ENCODE measurements at regions not wholly inside any gene's neighbourhood (a gene's known extent, or its start where the extent isn't known, plus 50 kb on each side); places are given as distances from the start of the nearest gene placed in this dataset.

DNA sequence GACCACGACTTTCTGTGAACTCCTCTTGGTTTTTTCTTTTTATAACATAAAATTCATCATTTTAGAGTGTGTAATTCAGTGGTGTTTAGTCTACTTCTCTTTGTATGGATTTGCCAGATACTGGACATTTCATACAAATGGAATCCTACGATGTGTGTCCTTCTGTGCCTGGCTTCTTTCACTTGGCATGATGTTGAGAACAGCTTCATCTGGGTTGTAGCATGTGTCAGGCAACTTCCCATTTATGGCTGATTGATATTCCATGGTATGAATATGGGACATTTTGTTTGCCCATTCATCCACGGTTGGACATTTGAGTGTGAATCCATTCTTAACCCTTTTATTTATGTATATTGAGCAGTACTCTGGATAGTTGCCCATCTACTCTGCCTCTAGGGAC lies 82.7 kb upstream of the KLF13 start:
- no peak for DNase-seq

DNA sequence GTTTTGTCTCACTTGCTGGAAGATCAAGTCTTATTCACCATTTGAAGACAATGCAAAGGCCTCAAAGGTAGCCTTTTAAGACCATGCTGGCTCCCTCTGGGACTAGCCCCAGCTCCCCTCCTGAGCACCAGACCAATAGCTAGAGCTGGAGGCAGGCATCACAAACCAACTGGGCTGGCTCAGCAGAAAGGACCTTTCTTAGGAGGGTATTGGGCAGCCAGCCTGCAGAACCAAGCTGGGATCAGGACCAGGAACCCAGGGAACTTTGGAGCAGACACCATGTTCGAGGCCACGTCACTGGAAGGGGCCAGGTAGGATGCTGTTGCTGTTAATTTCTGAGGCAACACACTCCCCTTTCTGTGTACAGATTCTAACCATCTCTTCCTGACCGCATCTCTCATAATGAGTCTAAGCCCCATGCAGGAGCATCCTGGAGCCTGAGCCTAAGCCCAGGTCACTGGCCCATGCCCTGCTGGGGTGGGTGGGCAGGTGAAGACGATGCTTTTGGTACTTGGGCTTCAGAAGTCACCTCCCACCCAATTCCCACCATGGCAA lies 81.4 kb upstream of the KLF13 start:
- DNase-seq: no peak

DNA sequence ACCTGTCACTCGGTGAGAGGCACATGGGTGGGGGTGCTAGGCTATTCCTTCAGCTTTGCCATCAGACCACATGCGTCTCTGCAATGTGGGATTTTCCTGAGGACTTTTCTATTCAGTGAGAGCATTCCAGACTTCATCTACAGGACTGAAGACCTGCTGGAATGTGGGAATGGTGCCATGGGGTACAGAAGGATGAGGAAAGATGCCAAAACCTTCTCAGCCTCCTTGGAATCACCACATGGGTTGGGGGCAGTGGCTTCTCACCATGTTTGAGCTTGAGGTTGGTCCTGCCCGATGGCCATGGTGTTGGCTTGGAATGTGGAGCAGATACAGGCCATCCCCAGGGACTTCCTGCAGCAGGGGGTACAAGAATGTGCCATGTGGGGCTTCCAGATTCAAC lies 80.9 kb upstream of the KLF13 start:
- DNase-seq: no peak

DNA sequence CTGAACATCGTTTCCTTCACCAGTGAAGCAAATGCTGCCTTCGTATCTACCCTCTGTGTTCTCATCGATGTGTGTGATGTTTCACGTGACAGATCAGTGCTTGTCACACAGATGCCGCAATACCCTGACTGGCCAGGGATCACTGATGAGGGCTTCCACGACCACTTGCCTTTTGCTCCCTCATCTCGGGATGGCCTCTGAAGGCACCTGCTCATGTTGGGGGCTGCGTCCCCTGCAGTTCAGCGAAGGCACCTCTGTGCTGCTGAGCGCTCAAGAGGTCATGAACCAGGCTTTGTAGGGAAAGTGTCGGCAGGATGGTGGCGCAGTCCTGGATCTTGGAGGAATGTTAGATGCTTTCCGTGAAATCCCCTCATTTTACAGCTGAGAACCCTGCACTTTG lies 79.2 kb upstream of the KLF13 start:
- no peak for DNase-seq

DNA sequence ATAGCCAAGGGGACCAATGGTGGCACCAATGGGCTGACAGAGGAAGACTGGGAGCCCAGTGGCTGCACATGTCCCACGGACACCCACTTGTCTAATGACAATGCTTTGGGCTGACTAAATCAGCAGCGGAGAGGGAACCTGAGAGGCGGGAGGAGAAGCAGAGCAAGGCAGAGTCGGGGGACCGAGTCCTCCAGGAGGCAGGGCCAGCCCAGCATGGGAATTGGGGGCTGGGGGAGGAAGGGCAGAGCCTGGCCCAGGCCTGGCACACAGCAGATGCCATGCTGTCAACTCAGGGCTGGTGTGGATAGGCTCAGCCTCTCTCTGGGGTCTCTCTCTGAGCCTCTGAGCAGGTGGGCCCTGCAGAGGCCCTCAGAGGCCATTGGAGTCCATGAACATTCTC lies 78.4 kb upstream of the KLF13 start:
- DNase-seq: no peak

DNA sequence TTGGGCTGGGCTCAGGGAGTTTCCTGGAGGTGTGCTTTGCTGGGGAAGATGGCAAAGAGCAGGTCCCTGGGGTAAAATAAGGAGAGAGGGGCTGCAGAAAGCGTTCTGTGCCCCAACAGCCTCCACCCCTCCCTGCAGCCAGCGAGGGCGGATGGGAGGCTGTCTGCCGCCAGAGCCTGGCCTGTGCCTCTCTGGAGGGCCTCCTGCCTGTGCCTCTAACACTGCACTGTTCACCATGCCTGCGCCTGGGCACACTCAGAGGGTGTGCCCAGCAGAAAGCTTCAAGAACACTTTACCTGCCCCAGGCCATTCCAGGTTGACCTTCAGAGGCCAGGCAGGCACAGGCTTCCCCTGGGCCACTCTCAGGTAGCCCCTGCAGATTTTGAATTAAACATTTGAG lies 77.7 kb upstream of the KLF13 start:
- no peak for DNase-seq

DNA sequence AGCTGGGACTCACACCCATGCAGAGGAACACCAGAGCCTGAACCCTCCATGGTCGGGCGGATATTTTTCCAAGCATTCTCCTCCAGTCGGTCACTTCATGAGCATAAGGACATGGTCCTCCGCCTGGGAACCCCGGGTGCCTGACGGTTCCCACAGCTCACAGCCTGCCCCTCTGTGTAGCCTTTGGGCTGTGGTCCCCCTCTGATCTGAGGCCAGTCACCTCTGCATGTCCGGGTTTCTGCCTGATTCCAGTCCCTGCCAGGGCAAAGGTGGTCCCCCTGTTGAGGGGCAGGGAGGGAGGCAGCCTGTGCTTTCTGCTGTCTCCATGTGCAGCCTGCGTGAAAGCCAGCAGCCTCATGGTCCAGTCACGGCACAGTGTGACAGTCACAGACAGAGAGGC lies 76.6 kb upstream of the KLF13 start:
- DNase-seq: no peak

DNA sequence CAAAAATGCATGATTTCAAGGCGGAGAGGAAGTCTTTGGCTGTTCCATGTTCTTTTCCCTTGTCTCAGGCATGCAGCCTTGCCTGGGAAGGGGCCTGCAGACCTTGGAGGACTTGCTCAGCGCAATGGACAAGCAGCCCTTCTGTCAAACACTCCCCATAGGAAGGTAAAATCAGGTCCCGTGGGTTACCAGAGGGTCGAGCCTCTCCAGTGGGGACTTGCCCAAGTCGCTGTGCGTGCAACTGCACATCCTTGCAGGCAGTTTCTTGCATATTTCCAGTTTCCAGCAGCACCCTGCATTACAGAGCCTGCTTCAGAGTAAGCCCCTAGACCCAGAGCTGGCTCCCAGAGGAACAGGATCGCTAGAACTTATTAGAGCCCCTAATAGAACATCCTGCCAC lies 75.5 kb upstream of the KLF13 start:
- DNase-seq: no peak

DNA sequence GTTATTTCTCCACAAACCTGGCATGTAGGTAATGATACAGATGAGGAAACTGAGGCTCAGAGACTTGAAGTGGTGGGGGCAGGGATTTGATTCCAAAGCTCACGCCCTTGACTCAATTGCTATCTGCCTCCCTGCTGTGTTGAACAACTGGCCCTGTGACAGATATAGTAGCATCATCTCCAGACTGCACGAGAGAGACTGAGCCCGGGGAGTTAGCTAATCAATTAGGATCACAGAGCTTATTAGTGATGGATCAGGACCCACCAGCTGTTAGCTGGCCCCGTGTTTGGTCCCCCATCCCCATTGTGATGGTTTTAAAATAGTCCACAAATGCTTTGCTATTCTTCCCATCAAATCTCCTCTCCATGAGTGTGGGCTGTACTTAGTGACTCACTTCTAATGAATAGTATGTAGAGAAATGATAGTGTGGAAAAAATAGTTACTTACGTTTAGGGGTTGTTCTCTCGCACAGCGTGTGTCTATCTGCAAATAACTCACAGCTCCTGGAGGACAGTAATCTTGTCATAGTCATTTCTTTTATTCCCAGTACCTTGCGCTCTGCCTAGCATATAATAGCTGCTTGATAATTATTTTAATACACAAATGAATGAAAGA lies 74.4 kb upstream of the KLF13 start:
- no peak for DNase-seq

DNA sequence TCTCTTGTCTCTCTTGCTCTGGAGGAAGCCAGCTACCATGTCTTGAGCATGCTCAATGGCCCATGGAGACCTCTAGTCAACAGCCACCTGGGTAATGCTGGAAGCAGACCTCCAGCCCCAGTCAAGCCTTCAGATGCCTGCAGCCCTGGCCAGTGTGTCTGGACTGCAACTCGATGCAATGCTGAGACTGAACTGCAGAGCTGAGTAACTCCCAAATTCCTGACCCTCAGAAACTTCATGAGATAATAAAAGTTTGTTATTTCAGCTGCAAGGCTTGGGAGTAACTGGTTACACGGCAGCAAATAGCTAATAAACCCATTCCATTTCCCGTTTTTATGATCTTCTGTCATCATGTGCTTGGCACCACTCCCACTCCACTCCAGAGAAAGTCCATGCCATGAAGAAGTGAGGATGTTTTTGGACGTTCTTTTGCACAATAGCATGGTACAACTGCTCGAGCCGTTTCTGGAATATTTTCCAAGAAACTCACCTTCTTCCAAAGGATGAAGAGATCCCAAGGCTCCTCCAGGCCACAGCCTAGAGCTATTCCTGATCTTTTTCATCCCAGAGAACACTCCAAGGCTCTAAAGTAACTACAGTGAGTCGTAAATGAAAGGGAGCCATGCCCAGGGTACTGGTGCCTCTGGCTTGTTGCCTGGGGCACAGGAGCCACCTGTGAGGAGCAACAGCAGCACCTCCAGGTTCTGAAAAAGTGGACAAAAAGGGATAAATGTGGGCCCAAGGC lies 72.0 kb upstream of the KLF13 start:
- DNase-seq: no peak

DNA sequence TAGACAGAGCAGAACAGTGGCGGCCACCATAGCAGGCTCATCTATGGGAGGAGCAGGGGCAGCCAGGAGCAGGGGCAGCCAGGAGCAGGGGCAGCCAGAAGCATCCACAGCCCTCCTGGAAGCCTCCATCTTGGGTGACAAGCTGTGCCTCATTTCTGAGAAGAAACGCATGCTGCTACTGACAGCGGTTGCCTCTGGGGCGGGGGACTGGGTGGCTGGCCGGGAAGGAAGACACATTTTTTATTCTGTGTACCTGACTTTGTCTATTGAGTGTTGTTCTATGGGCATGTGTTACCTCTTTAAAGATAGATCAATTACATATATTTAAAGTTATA lies 71.5 kb upstream of the KLF13 start:
- no peak for DNase-seq

DNA sequence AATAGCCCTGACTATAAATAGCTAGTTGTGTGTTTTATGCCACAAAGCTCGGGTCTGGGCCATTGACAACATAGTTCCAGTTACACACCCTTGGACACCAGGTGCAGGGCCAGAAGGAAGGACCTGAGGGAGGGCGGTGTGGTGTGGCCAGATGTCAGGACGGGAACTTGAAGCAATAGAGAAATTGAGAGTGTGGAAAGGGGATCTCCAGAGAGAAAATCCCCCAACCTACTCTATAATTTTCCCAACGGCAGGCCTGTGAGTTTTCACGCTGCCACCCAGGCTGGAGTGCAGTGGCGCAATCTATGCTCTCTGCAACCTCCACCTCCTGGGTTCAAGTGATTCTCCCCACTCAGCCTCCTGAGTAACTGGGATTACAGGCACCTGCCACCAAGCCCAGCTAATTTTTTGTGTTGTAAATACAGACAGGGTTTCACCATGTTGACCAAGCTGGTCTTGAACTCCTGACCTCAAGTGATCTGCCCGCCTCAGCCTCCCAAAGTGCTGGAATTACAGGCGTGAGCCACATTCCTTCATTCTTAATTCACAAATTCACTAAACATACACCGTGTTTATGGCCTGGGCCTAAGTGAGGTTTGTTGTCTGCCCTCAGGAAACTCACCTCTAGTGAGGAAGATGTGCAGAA lies 70.8 kb upstream of the KLF13 start:
- no peak for DNase-seq

DNA sequence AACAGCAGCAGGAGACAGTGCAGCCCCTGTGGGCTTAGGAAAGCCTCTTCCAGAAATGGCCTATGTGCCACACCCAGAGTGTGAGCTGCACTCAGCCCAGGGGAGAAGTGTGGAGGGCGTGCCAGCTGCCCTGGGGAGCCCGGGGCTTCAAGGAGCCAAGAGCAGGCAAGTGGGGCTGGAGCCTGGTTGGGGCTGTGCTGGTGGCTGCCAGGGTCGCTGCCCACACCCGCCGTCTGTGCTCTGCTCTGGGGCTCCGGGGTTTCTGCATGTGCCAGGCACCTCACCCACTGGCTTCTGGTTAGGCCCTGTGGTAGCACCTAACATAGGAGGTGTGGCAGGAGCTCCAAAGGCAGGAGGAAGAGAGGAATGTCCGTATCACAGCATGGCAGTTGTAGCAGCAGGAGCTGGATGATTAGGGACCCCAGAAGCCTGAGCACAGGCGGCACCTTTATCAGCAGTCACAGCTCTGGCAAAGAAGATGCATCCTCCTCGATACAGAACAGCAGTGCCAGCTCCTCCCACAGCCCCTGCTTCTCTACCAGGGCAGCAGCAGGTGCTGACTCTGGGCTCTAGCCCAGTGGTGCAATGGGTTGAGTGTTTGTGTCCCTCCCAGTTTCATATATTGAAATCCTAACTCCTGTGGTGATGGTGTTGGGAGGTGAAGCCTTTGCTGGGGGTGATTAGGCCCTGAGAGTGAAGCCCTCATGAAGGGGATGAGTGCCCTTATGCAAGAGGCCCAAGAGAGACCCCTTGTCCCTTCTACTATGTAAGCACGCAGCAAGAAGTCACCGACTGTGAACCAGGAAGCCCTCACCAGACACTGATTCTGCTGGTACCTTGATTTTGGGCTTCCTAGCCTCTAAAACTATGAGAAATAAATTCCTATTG lies 70.0 kb upstream of the KLF13 start:
- DNase-seq: no peak

DNA sequence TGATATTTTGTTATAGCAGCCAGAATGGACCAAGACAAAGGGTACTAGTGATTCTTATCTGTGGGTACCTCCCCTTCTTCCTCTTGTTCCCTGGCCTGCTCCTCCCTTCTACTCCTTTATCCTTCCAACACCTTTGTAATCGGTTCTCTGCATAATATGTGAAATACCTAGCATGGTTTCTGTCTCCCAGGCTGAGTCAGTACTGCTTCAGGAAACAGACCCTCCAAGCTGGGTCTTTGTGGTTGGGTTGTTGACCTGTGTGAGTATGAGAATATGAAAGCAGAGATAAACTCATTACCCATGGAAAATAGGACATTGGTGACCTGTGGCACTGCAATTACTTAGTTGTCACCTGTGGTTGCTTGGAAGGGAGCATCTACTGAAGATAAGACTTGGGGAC lies 69.3 kb upstream of the KLF13 start:
- DNase-seq: no peak

DNA sequence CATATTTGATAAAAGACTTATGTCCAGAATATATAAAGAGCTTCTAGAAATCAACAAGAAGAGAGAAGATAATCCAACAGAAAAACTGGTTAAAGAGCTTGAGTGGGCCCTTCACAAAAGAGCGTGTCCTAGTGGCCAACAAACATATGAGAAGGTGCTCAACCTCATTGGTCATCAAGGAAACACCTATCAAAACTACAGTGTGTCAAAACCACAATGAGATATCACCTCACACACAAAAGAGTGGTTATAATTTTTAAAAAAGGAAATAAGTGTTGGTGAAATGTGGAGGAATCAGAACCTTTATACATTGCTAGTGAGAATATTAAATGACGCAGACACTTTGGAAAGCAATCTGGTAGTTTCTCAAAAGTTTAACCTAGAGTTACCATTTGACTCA lies 68.4 kb upstream of the KLF13 start:
- DNase-seq: no peak

DNA sequence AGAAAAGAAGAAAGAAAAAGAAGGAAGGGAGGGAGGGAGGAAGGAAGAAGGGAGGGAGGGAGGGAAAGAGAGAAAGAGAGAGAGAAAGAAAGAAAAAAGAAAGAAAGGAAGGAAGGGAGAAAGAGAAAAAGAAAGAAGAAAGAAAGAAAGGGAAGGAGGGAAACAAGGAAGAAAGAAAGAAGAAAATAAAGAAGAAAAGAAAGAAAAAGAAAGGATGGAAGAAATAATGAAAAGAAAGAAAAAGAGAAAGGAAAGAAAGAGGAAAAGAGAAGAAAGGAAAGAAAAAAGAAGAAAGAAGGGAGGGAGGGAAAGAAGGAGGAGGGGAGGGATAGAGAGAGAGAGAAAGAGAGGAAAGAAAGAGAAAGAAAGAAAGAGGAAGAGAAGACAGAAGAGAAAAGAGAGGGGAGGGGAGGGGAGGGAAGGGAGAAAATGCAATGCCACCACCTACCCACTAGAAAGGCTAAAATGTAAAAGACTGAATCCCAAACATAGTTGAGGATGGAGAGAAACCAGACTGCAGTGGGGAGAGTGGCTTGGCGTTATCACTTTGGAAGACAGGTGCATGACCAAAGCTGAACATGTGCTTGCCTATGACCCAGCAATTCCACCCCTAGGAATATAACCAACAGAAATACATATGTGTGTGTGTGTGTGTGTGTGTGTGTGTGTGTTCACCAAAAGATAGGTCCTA lies 66.9 kb upstream of the KLF13 start:
- no peak for DNase-seq

DNA sequence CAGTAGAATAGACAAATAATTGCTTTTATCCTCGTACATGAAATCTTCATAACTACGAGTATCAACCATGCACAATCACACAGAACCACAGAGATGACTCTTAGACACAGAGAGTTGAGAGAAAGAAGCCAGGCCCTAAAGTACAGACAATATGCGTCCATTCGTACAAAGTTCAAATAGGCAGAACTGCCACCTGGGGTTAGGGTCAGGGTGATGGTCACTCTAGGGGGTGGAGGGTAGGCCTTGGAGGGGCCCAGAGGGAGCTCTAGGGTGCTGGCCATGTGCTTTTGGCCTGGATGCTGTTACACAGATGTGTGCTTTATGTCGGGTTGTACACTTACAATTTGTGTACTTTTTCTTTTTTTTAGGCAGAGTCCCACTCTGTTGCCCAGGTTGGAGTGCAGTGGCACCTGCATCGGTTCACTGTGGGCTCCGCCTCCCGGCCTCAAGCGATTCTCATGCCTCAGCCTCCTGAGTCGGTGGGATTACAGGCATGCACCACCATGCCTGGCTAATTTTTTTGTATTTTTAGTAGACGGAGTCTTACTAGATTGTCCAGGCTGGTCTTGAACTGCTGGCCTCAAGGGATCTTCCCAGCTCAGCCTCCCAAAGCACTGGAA lies 65.9 kb upstream of the KLF13 start:
- no peak for DNase-seq

DNA sequence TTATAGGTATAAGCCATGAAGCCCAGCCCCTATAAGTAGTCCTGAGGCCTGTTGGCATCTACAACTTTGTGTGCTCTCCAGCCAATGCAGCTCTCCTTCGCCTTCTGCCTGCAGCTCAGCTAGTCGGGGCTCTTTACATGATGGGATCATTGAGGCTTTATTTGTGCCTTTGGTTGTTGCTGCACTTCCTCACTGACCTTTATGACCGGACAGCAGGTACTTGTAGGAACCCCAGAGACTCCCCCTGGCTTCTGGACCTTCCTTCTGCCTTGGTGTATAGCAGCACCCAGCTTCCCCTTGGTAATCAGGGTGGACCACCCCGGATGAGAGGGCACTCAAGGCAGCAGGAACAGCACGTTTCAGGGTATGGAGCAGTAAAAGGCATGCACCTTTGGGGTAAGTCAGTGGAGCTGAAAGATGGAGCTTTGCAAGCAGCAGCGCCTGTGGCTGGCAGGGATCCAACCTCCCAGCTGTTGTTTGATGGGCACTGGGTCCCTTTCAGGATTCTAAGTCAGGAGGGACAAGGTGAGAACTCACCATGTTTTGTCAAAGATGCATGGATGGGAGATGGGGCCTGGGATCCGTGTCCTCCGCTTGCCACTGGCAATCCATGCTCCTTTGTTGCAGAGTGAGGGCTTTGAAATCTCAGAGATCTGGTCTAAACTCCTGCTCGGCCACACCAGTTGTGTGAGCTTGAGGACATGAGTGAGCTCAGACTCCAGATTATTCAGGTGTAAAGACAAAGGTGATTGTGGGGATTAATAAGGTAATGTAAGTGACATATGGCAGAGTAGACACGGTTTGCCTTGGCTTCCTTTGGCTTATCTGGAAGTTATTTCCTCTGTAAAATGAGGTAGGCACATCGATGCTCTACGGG lies 65.1 kb upstream of the KLF13 start:
- no peak for DNase-seq

DNA sequence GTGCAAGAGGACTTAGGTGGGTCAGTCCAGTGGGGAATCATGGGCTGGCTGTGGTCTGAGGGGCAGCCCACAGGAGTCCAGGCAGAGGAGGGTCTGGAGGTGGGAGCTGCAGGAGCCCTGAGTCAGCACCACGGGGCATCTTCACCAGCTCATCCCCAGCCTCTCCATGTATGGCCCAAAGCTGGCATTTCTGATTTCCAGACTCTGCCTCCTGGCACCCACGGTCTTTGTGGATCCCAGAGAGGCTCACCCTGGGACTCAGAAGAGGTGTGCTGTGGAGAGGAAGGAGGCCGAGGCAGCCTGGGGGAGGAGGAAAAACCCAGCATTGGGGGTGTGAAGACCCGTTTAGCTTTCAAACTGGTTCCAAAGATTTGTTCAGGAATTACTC lies 64.5 kb upstream of the KLF13 start:
- no peak for DNase-seq
